KOPT-K1 (cell line): ENCODE measurements at regions not wholly inside any gene's neighbourhood (a gene's known extent, or its start where the extent isn't known, plus 50 kb on each side); places are given as distances from the start of the nearest gene placed in this dataset.

Experiments used
- H3K27ac ChIP-seq: fragments of 200-600 bp; sonication (generic); 2 replicates; pipeline ENCODE4 v1.5.1; 2016; ENCODE audit warnings: antibody characterized with exemption, mild to moderate bottlenecking, low read depth, low read length; ENCODE audit not compliant: poor library complexity, severe bottlenecking
- H3K36me3 ChIP-seq: fragments of 200-600 bp; sonication (generic); 2 replicates; pipeline ENCODE4 v1.5.1; 2017; ENCODE audit warnings: antibody characterized with exemption, mild to moderate bottlenecking, low read length, moderate library complexity; ENCODE audit not compliant: insufficient read depth
- H3K9me3 ChIP-seq: fragments of 200-600 bp; sonication (generic); 2 replicates; pipeline ENCODE4 v1.5.1; 2017; ENCODE audit warnings: antibody characterized with exemption, low read length, mild to moderate bottlenecking; ENCODE audit not compliant: insufficient read depth, poor library complexity, severe bottlenecking

GRCh38 chr2:172328103-172328841 lies 99.1 kb upstream of the ITGA6 start:
- Histone ChIP-seq H3K9me3 (no peaks in the 10 kb centered on the region), H3K36me3 (no peaks in the 10 kb centered on the region)

DNA sequence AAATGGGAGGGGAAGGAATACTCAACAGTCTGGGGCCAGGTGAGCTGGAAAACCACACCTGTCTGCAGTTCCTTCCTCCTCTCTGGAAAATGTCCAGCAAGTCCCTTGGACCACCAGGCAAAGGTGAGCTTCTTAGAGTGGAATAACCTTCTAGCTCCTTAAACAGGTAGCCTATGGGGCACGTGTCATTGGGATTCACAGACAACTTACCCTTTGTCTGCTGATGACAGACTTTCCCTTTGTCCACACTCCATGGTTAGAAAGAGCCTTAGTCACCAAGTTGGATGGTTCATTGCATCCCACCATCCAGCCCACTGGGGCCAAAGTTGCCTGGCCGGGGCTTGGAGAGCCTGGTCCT lies 98.0 kb upstream of the ITGA6 start:
- H3K36me3 ChIP-seq, result no peaks in the 10 kb centered on the region
- H3K9me3 ChIP-seq, result no peaks in the 10 kb centered on the region
- H3K27ac ChIP-seq, result no peak overlapping the region

More at GRCh38 chr2:172328103-172328841, 99.1 kb upstream of the ITGA6 start:
- no peak overlapping the region for H3K27ac ChIP-seq

DNA sequence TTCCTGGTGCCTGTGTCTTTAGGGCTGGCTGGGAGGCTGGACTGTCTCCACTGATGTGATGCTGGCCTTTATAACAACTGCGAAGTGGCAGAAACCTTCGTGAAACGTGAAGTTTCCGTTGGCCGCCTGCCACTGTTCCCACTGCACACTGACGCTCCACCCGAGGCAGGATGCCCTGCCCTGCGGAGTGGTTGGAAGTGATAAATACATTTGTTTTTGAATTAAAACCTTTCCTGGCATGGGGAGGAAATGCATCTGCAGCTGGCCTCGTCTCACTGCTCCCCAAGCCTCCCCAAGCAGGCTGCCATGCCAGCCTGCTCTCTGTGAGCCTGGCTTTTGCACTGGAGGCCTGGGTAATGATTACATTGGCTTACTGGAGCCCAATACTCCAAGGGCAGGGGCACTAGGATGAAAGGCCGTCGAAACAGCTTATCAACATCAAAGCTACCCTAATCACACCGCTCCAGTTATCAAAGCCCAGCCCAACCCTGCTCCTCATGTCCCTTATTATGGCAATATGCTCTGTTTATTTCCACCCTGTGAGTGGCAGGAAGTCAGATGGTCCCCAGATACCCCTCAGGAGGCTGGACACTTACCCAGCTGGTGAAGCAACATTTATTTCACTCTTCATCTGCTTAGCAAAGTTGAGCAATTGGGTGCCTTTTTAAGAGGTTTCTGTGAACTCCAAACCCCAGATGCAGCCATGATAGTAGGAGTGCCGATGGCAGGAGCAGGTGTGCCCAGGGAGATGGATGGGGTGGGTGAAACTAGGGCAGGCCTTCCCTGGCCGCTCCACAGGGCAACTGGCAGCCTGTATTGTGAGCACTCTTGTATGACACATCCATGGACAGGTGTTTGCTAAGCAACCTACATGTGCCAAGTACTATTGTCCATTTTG lies 97.4 kb upstream of the ITGA6 start:
- H3K9me3 ChIP-seq, result no peaks in the 10 kb centered on the region
- H3K36me3 ChIP-seq, result no peaks in the 10 kb centered on the region
- no peak overlapping the region for H3K27ac ChIP-seq

DNA sequence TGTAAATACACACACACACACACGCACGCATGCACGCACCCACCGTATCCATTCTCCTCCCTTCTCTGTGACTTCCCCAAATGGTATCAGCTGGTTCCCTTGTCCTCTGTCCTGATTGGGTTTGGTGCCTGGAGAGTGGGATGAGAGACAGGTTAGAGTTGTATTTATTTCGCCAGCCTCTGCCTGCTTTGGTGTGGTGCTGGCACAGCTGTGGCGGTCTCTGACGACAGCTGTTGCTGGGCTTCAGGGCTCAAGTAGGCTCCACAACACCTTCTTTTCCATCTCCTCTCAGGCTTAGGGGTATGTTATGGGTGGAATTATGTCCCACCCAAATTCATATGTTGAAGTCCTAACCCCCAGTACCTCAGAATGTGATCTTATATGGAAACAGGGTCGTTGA lies 94.9 kb upstream of the ITGA6 start:
- no peaks in the 10 kb centered on the region for H3K9me3 ChIP-seq
- no peaks in the 10 kb centered on the region for H3K36me3 ChIP-seq
- no peak overlapping the region for H3K27ac ChIP-seq

GRCh38 chr2:172333235-172333977 lies 94.0 kb upstream of the ITGA6 start:
- H3K36me3 ChIP-seq, result no peaks in the 10 kb centered on the region
- no peaks in the 10 kb centered on the region for H3K9me3 ChIP-seq
- H3K27ac ChIP-seq, result no peak overlapping the region

DNA sequence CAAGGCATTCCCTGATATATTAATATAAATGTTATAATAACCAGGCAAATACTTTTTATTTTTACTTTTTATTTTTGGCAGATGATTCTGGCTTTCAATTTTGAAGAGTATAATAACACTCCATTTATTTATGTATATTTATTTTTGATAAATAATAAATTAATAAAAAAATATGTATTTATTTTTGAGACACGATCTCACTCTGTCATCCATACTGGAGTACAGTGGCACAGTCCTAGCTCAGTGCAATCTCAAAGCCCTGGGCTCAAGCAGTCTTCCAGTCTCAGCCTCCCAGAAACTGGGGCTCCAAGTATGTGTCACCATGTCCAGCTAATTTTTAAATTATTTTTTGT lies 93.4 kb upstream of the ITGA6 start:
- H3K36me3 ChIP-seq, result no peaks in the 10 kb centered on the region
- no peak overlapping the region for H3K27ac ChIP-seq
- no peaks in the 10 kb centered on the region for H3K9me3 ChIP-seq

DNA sequence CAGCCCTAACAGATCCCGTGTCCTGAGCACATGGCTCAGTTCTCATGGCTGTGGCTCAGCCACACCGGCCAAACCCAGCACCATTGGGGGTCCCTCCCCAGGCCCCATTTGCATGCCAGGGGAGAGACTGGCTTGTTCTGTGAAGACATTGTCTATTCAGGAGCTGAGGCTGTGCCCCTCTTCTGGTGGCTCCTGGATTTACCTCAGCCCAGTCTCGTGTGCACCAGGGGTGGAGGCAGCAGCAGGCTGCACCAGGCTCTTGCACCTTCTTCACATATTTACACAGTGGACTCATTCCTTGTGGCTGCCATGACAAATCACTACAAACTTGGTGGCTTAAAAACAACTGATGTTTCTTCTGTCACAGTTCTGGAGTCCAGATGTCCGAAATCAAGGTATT lies 92.4 kb upstream of the ITGA6 start:
- Histone ChIP-seq H3K36me3 (no peaks in the 10 kb centered on the region), H3K27ac (no peak overlapping the region), H3K9me3 (no peaks in the 10 kb centered on the region)

DNA sequence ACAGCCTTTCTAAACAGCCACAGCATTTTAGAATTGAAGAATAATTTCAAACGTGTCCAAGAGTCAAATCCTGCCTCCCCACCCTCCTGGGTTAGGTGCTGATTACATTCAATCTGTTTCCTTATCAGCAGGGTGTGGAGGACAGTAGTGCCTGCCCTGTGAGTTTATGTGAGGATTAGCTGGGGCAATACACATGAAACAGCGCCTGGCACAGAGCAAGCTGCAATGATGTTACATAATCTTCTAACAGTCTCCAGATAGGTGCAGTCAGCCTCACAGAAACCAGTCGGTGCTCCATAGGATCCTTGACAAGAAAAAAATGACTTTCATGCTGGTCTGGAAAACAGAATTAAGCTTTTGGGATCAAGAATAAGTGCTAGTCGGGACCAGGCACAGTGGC lies 91.7 kb upstream of the ITGA6 start:
- H3K36me3 ChIP-seq, result no peaks in the 10 kb centered on the region
- no peak overlapping the region for H3K27ac ChIP-seq
- H3K9me3 ChIP-seq, result no peaks in the 10 kb centered on the region

- H3K36me3 ChIP-seq, result no peaks in the 10 kb centered on the region
- H3K27ac ChIP-seq, result no peak overlapping the region
- H3K9me3 ChIP-seq, result no peaks in the 10 kb centered on the region
Measured at GRCh38 chr2:172336681-172337080, 90.7 kb upstream of the ITGA6 start.

DNA sequence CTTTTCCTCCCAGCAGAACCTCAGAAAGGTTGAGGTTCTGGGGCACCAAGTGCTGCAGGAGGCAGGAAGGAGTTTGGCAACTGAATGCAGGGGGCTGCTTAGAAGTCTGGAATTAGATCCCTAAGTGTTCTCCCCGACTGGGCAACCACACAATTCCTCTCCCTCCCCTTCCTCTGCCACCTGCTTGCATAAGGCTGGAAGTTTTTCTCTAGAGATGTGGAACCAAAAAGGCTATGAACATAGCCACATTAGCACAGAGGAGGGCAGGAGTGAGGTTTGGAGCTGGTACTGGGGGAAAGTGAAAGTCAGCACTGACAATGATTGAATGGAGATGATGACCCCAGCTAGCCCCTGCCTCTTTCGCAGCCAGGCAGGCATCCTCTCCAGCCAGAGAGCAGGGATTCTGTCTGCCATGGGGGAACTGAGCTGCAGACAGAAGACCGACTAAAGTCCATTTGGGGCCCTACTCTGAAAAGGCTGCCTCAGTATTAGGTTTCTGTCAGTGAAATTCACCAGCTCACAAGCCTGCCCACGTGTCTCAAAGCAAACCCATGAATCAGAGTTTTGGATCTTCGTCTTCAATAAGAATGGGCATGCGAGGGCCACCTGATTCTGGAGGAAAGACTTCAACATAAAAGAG lies 87.9 kb upstream of the ITGA6 start:
- Histone ChIP-seq H3K9me3 (peaks cover 10% of the 10 kb centered on the region), H3K36me3 (no peaks in the 10 kb centered on the region), H3K27ac (peak overlapping the region; percentile 36)

DNA sequence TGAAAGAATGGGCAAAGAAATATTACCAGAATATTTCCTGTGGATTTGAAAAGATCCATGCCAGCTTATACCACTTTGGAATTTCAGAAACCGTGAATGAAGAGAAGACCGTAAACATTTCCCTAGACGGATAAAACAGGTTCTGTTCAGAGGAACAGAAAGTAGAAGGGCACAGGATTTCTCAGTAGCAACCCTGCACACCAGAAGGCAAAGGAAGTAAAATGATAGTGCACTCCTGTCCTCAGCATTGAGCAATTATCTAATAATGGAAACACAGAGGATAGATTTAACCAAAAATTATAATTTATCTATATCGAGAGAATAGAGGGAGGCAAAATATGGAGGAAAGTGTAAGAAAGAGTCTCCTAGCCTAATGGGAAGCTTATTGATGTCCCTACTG lies 87.0 kb upstream of the ITGA6 start:
- Histone ChIP-seq H3K36me3 (no peaks in the 10 kb centered on the region), H3K27ac (peak overlapping the region; percentile 36), H3K9me3 (peaks cover 10% of the 10 kb centered on the region)

DNA sequence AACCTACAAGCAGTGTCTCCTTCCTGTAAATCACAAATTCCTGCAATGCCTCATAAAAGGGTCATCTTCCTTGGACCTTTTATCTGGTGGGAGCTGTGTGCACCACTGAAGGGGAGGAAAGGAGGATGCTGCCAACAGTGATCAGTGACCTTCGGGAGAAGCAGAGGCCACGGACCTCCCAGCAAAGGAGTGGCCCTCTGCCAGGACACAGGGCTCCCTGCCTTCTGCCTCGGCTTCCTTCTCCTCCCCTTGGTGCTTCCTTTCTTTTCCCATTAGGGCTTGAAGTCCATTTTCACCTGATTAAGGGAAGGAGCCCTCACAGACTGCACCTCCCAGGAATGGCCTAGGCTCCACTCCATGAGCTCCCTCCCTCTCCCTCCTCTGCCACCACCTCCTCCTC lies 85.3 kb upstream of the ITGA6 start:
- H3K27ac ChIP-seq, result no peak overlapping the region
- H3K36me3 ChIP-seq, result no peaks in the 10 kb centered on the region
- peaks cover 10% of the 10 kb centered on the region for H3K9me3 ChIP-seq

DNA sequence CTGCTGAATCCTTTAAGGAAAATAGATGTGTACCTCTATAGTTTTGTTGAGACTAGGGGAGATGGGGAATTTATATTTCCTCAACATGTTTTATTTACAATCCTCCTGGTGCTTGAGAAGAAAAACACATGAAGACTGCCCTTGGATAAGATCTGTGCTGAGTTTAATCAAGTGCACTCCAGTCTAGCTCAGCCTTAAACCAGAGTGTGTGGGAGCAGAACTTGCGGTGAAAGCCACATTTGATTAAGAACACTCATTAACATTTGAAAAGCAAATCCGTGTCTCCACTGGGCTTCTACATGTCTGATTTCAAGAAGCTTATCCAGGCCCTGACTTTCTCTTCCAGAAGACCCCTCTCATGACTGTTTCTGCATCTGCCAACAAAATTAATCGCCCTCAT lies 84.8 kb upstream of the ITGA6 start:
- H3K9me3 ChIP-seq, result peaks cover 10% of the 10 kb centered on the region
- H3K36me3 ChIP-seq, result no peaks in the 10 kb centered on the region
- H3K27ac ChIP-seq, result no peak overlapping the region

DNA sequence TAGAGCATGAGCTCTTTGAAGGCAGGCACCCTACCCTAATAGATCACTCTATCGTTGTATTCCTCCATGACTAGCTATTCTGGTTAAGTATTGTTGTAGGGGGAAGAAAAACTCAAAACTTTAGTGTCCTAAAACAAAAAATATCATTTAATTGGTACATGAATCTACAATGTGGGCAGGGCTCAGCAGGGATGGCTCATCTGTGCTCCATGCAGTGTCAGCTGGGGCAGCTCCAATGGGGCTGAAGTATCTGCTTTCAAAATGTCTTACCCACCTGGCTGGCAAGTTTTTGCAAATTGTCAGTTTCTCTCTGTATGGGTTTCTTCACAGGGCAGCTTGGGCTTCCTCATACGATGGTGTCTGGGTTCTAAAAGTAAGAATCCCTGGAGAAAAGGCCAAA lies 83.2 kb upstream of the ITGA6 start:
- Histone ChIP-seq H3K36me3 (no peaks in the 10 kb centered on the region), H3K9me3 (peaks cover 10% of the 10 kb centered on the region), H3K27ac (no peak overlapping the region)
